GM10266 (cell line): ENCODE measurements at regions not wholly inside any gene's neighbourhood (a gene's known extent, or its start where the extent isn't known, plus 50 kb on each side); places are given as distances from the start of the nearest gene placed in this dataset.

ENCODE experiments used
- DNase-seq: peaks from one replicate; pipeline ENCODE4 v3.0.0; 2012; ENCODE audit errors: extremely low spot score
- CTCF ChIP-seq: IDR thresholded peaks from 2 replicates; pipeline ENCODE4 v1.5.1; 2012; ENCODE audit warnings: mild to moderate bottlenecking, low read depth; ENCODE audit not compliant: control insufficient read depth, insufficient read depth; ENCODE audit errors: missing control alignments

- no peak for DNase-seq
- TF ChIP-seq CTCF = no peak
Measured at GRCh38 chr5:174283211-174284005, 237.9 kb downstream of the NSG2 start.

- TF ChIP-seq CTCF = no peak
- DNase-seq = no peak
Measured at GRCh38 chr5:174284873-174285272, 239.4 kb downstream of the NSG2 start.

- DNase-seq = no peak
- no peak for TF ChIP-seq CTCF
Measured at GRCh38 chr5:174287761-174288160, 242.3 kb downstream of the NSG2 start.

- TF ChIP-seq CTCF = no peak
- no peak for DNase-seq
Measured at GRCh38 chr5:174288439-174288838, 242.9 kb downstream of the NSG2 start.

GRCh38 chr5:174291162-174291561 is 245.7 kb downstream of the NSG2 start:
- TF ChIP-seq CTCF = no peak
- DNase-seq = no peak

- DNase-seq = no peak
- no peak for TF ChIP-seq CTCF
Measured at GRCh38 chr5:174292348-174292747, 246.8 kb downstream of the NSG2 start.

- no peak for DNase-seq
Measured at GRCh38 chr5:174293006-174293405, 247.5 kb downstream of the NSG2 start.

More at GRCh38 chr5:174293006-174293405, 247.5 kb downstream of the NSG2 start:
- no peak for TF ChIP-seq CTCF
